K562 (cell line): ENCODE measurements at regions not wholly inside any gene's neighbourhood (a gene's known extent, or its start where the extent isn't known, plus 50 kb on each side); places are given as distances from the start of the nearest gene placed in this dataset.

Experiments
- ATAC-seq: fragments of 200-7000 bp; cut with Tn5 transposase; 3 replicates; pipeline ENCODE4 v1.9.1; 2020; ENCODE audit warnings: moderate library complexity
- BruUV-seq: library from RNA; stranded (reverse); fragments of 400-500 nt; replicated peaks from 2 replicates; lab custom pipeline; 2021; lab: Mats Ljungman, UMichigan
- CTCF ChIA-PET: fragments of 300-600 bp; formaldehyde crosslinking; extraction: SDS; loops from one replicate; lab custom pipeline; 2021; ENCODE audit warnings: low intra/inter-chr PET ratio; lab: Yijun Ruan, JAX
- POLR2A ChIA-PET: fragments of 300-600, 350-650 bp; sonication (Branson Sonifier 250); formaldehyde crosslinking; extraction: SDS; loops from one replicate; lab custom pipeline; 2021; ENCODE audit warnings: antibody characterized with exemption, inconsistent platforms; lab: Yijun Ruan, JAX
- DNase-seq, 4 experiments: peaks; one replicate each; pipeline versions ENCODE4 v3.0.0 to v3.0.0-alpha.2; 2011 to 2018; ENCODE audit warnings: low spot score in 3 of 4, mixed read lengths in 3 of 4; ENCODE audit errors: extremely low read depth in 1 of 4
- FAIRE-seq: peaks from 2 replicates; lab custom pipeline; 2011; peaks lifted over from hg19 to GRCh38; lab: Jason Lieb, UNC
- H2AFZ ChIP-seq: 2 replicates; pipeline ENCODE4 v1.6.0; 2011; ENCODE audit warnings: low read depth, low read length, control low read depth, inconsistent platforms
- H3K27ac ChIP-seq: fragments of 200-600 bp; 3 replicates; pipeline ENCODE4 v1.8.0; 2011; ENCODE audit warnings: low read depth, mild to moderate bottlenecking, control low read depth, inconsistent platforms, low read length, moderate library complexity, mixed read lengths; ENCODE audit errors: extremely low read depth
- H3K27me3 ChIP-seq, 2 experiments: fragments of 300-600 bp in 1 of 2; 2 replicates in 1 of 2; 3 replicates in 1 of 2; pipeline versions ENCODE4 v1.6.0 to v1.8.0; 2011; ENCODE audit warnings: inconsistent platforms in 2 of 2, low read length in 2 of 2, mild to moderate bottlenecking in 1 of 2, mixed read lengths in 1 of 2, moderate library complexity in 1 of 2; ENCODE audit not compliant: control insufficient read depth in 2 of 2, insufficient read depth in 2 of 2
- H3K36me3 ChIP-seq: fragments of 300-600 bp; 3 replicates; pipeline ENCODE4 v1.8.0; 2011; ENCODE audit warnings: mild to moderate bottlenecking, low read length, inconsistent platforms; ENCODE audit not compliant: control insufficient read depth, insufficient read depth
- H3K4me1 ChIP-seq, 2 experiments: fragments of 200-600 bp in 1 of 2; replicated peaks in 1 of 2; 2 replicates in 1 of 2; 3 replicates in 1 of 2; pipeline versions ENCODE4 v1.5.1 to v1.8.0; 2011; ENCODE audit warnings: inconsistent platforms in 2 of 2, low read length in 2 of 2, mild to moderate bottlenecking in 1 of 2, mixed read lengths in 1 of 2, moderate library complexity in 1 of 2; ENCODE audit not compliant: control insufficient read depth in 2 of 2, insufficient read depth in 2 of 2
- H3K4me2 ChIP-seq: 2 replicates; pipeline ENCODE4 v1.6.1; 2011; ENCODE audit warnings: low read length, control low read depth, inconsistent platforms, mixed read lengths; ENCODE audit not compliant: insufficient read depth
- H3K4me3 ChIP-seq: fragments of 200-600 bp; sonication (generic), shearing (Covaris generic); 2 replicates; pipeline ENCODE4 v1.5.1; 2016; ENCODE audit warnings: control low read depth, inconsistent platforms
- H3K79me2 ChIP-seq: fragments of 200-600 bp; 3 replicates; pipeline ENCODE4 v1.8.0; 2011; ENCODE audit warnings: low read length, inconsistent platforms; ENCODE audit not compliant: control insufficient read depth, insufficient read depth
- H3K9ac ChIP-seq, 2 experiments: 2 replicates each; pipeline versions ENCODE4 v1.6.0 to v1.6.1; 2011; ENCODE audit warnings: low read depth in 2 of 2, low read length in 2 of 2, control low read depth in 1 of 2, inconsistent platforms in 1 of 2, mild to moderate bottlenecking in 1 of 2, mixed read lengths in 1 of 2; ENCODE audit not compliant: insufficient read depth in 1 of 2
- H3K9me1 ChIP-seq: one replicate; pipeline ENCODE4 v1.6.0; 2011; ENCODE audit warnings: inconsistent platforms, mild to moderate bottlenecking, low read length, moderate library complexity; ENCODE audit not compliant: control insufficient read depth, insufficient read depth
- H3K9me3 ChIP-seq: replicated peaks from 2 replicates; pipeline ENCODE4 v1.5.1; 2011; ENCODE audit warnings: low read depth, low read length, inconsistent platforms; ENCODE audit not compliant: control insufficient read depth, insufficient read depth
- H4K20me1 ChIP-seq: replicated peaks from 2 replicates; pipeline ENCODE4 v1.6.1; 2011; ENCODE audit warnings: low read length, inconsistent platforms, mixed read lengths; ENCODE audit not compliant: control insufficient read depth, insufficient read depth
- BCL6 ChIP-seq: fragments of 250-450 bp; sonication (Bioruptor Pico); IDR thresholded peaks from 2 replicates; pipeline ENCODE4 v1.4.0; 2020
- NFIC ChIP-seq: fragments of 450-650 bp; IDR thresholded peaks from 2 replicates; pipeline ENCODE4 v1.6.1; 2017; ENCODE audit warnings: mild to moderate bottlenecking, inconsistent platforms
- SETDB1 ChIP-seq: IDR thresholded peaks from one replicate; pipeline ENCODE4 v1.6.1; 2012; ENCODE audit warnings: low read length, control low read depth, inconsistent platforms
- SMC3 ChIP-seq: conservative IDR thresholded peaks from 2 replicates; pipeline ENCODE4 v1.6.1; 2011; ENCODE audit warnings: low read depth, low read length, improper control_type of control experiment; ENCODE audit not compliant: insufficient read depth
- SRSF1 ChIP-seq: fragments of 200-400 bp; formaldehyde crosslinking; IDR thresholded peaks from 2 replicates; pipeline ENCODE4 v1.6.1; 2017; ENCODE audit warnings: mild to moderate bottlenecking, low read depth, low read length, moderate library complexity
- ZNF695 ChIP-seq: fragments of 450-650 bp; formaldehyde crosslinking; IDR thresholded peaks from 2 replicates; pipeline ENCODE4 v1.4.0; 2020; ENCODE audit warnings: mild to moderate bottlenecking, moderate library complexity
- WGBS: fragments of 100-300 bp; shearing (Covaris generic); methylation state at CpG from one replicate; pipeline ENCODE4 v1.1.6; 2016; ENCODE audit warnings: low coverage, mixed read lengths; ENCODE audit not compliant: insufficient coverage; ENCODE audit errors: missing lambda C conversion rate; 5-methylcytosine and 5-hydroxymethylcytosine counted together
- in situ Hi-C: fragments of 300-500 bp; cut with MboI; formaldehyde crosslinking; loops from 4 replicates; pipeline ENCODE4 v1.15.0; 2018; ENCODE audit warnings: inconsistent platforms, mixed read lengths
- intact Hi-C: fragments of 100-400 bp; cut with micrococcal nuclease; formaldehyde crosslinking; loops from 2 replicates; pipeline ENCODE4 v1.14.2; 2022
- TF ChIP-seq, protein P1 (sequence below), 2 experiments: fragments of 450-650 bp in 1 of 2; sonication (generic) in 1 of 2; formaldehyde crosslinking; conservative IDR thresholded peaks; 2 replicates each; pipeline versions ENCODE4 v1.4.0 to v1.8.1; 2020 to 2022; ENCODE audit warnings: mild to moderate bottlenecking in 1 of 2, missing genetic modification reagents in 1 of 2

DNA sequence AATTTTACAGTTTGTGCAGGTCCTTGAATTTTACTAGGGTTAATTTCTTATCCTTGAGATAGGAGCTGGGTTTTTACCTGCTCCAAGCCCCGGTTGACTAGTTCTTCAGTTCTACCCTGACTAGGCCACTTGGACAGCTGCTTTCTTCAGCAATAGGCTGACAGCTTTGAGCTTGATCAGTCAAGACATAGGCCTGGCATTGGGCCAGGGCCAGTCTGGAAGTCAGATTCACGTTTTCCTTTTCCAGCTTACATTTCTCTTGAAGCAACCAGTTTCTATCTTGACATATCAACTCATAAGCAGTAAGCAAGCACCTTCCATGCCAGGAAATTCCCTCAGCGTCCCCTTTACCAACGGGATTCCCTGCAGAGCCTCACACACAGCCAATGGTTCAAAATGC is 63.7 kb upstream of the AJAP1 start:
- WGBS: 0% methylated on average over 4 of the region's 4 CpGs
- ChIA-PET CTCF (no interaction called here), POLR2A (no interaction called here)
- H3K9me1 ChIP-seq: no peaks in the 10 kb centered on the region
- H3K4me1 ChIP-seq: no peaks in the 10 kb centered on the region
- H4K20me1 ChIP-seq: no peaks in the 10 kb centered on the region
- FAIRE-seq: no peak
- in situ Hi-C loops: no loop called here
- H3K9me3 ChIP-seq: no peaks in the 10 kb centered on the region
- no peak overlapping the region for H3K4me2 ChIP-seq
- no peak overlapping the region for H3K27ac ChIP-seq
- no peak for ATAC-seq
- H3K27me3 ChIP-seq: peaks cover 5 to 26% of the 10 kb centered on the region in 2 experiments
- no TSS peak for BruUV-seq
- H3K9ac ChIP-seq: no peak overlapping the region
- no peaks in the 10 kb centered on the region for H3K79me2 ChIP-seq
- no peak for DNase-seq
- H2AFZ ChIP-seq: no peak overlapping the region
- no peak overlapping the region for H3K4me3 ChIP-seq
- no peak for TF ChIP-seq ZNF695
- peak; percentile 49; the same call in 1 of the 2 replicates for TF ChIP-seq NFIC
- no peak for TF ChIP-seq SRSF1
- TF ChIP-seq, protein P1, sequence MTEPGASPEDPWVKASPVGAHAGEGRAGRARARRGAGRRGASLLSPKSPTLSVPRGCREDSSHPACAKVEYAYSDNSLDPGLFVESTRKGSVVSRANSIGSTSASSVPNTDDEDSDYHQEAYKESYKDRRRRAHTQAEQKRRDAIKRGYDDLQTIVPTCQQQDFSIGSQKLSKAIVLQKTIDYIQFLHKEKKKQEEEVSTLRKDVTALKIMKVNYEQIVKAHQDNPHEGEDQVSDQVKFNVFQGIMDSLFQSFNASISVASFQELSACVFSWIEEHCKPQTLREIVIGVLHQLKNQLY (CRISPR knock-in tag; conservative IDR thresholded peaks at IDR 0.05): no peak
- no peak for TF ChIP-seq SMC3
- TF ChIP-seq SETDB1: no peak
- TF ChIP-seq BCL6 (CRISPR knock-in tag): no peak
- intact Hi-C loops: no loop called here
- H3K36me3 ChIP-seq: no peaks in the 10 kb centered on the region
